GM18873 (cell line): ENCODE measurements at regions not wholly inside any gene's neighbourhood (a gene's known extent, or its start where the extent isn't known, plus 50 kb on each side); places are given as distances from the start of the nearest gene placed in this dataset.
"Not testable (repeated sequence)": the region's sequence is repeated elsewhere in the genome, so short reads cannot be mapped to it uniquely, and the experiment has no call there.

Experiments
- ATAC-seq: cut with Tn5 transposase; IDR thresholded peaks from one replicate; pipeline ENCODE4 v1.9.1; 2021; ENCODE audit warnings: mild to moderate bottlenecking, moderate library complexity, moderate number of reproducible peaks; ENCODE audit not compliant: unreplicated experiment, low FRiP score

DNA sequence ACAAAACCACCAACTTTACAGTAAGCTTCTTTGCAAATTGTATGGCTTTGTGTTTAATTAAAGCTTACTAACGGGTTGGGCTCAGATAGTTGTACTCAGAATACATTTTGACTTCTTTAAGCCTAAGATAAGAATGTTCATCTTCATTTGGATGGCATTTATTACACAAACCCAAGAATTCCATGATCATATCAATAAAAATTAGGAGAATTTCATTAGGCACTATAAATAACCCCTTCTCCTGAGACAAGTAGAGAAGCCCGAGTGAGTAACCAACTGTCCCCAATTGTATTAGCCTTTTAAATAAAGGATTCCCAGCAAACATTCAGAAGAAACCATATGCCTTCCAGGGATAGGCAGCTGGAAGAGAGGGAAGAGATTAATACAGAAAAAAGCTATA is 504.7 kb downstream of the KCNJ2 start:
- no peak for ATAC-seq

DNA sequence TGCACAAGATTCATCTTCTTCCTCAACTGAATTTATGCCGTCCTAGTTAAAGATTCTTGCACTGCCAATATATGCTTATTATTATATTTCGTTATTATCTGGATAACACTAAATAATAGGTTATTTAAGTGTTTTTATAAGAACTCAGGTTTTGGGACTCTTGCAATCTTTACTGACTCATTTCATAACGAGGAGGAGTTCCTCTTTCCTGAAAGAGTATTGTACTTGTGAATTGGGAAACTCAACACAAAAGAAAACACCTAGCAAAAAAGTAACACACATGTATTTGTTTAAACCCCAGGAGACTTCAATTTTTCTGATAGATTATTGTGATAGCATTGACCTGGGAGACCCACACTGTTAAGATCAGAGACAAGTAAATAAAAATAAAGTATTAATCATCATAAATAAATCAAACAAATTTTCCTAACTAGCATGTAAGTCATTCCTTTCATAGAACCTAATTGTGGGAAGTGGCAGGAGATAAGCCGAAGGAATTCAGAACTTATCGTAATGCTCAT is 505.8 kb downstream of the KCNJ2 start:
- no peak for ATAC-seq

DNA sequence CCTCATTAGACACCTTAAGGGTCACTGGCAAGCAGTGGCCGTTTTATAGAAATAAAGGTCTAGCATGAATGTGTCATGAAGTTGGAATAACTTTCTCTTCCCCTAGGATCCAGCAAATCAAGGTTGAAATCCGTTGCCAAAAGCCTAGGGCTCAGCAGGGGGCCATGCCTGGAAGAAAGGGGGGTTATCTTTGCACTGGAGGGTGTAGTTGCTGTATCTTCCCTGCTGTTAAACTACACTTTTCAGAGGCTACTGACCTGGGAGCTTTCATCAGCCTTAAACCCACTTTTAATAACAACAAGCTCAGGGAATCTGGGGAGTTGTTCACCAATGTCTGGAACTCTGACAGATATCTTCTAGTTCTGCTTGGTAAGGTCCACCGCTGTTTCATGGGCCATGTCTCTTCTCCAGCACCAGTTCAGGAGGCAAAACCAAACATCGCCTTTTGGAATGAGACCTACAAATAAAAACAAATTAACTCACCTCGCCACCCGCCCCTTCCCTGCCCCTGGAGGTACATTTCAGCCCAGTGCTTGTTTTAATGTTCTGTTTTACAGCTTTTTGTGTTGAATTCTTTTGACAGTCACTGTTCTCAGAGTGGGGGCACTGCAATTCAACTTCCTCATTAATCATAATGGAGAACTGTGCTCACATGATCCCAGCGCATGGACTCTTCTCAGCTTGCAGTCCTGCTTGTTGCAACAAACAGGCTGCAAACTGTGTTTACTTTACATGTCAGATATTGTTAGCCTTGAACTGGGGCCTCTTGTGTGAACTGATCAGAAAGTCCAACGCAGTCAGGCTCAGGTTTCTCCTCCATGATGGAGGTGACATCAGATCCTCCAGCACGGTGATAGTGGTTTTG is 508.7 kb downstream of the KCNJ2 start:
- ATAC-seq: no peak

DNA sequence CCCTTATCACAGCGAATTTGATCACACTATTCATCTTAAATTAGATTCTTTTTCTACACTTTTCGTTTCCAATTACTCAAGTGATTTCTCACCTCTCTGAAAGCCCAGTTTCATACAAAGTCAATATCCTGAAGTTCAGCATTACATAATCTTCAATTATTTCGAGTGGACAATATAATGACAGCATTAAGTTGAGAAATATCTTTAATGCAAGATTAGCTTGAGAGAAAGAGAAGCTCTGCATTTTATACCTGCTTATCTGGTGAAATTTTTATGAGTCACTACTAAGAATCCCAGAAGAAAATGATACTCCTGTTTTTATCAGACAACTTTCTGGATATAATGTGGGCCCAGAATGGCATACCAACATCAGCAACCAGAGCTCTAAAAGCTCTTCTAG is 509.6 kb downstream of the KCNJ2 start:
- no peak for ATAC-seq

DNA sequence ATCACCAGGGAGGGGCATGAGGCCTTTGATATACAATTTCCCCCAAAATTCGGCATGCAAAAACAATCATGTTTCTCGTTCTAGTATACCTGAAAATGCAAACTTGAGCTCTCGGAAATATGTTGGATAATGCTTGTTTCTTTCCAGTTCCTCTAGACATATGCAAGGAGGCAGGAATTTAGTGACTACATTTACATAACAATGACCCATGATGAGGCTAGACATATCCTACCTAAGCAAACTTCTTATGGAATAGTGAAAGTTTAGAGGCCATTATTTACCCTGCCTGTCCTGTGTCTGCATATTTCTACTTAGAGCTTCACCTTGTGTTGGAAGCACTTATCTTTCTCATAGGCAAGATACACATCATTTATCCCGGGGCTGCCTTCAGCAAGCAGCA is 514.6 kb downstream of the KCNJ2 start:
- no peak for ATAC-seq

DNA sequence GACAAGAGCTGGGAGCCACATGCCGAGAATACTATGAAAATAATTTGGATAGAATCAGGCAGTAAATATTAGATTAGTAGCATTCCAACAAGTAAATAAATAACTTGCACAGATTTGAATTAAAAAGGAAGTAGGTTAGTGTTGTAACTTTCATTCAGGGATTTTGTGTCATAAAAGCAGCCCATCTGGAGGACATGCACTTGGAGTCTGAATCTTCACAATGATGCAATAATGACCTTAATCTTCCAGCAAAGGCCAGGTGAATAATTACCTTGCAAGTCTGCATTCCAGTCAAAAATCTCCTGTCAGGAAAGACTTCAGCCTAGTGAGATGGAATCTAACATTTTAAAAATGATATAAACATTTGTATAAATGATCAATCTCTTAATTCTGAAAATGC is 518.1 kb downstream of the KCNJ2 start:
- no peak for ATAC-seq

DNA sequence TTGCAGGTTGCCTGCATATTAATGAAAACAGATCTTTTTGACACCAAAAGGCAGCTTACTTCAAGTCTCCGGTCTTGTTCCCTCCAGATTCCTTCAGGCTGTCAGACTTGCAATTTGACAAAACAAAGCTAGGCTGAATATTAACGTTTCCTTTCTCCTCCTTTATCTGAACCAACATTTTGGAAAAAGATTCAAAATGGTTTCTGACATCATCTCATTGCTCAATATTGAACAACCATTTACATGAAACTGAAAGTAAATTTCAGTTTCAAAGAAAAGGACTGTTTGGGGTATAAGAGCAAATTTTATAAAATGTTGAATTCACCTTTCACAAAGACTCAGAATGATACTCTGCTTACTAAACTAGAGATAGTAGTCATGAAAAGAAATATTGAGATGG is 521.8 kb downstream of the KCNJ2 start:
- ATAC-seq: no peak

DNA sequence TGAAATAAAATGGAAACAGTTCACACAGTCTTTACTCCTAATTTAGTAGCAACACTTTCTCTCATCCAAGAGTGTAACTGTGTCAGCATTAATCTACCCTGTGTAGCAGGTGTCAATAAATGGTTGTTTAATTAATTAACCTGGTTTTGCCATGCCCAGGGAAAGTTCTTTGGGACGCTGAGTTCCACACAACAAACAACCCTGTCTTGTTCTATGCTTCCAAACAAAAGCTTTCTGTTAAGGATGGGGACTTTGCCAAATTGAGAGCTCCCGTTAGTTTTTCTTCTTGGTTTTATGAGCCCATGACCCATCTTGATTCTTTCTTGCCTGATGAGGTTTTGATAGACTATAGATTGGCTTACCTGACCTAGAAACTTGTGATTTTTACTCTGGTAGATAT is 530.1 kb downstream of the KCNJ2 start:
- ATAC-seq: no peak

DNA sequence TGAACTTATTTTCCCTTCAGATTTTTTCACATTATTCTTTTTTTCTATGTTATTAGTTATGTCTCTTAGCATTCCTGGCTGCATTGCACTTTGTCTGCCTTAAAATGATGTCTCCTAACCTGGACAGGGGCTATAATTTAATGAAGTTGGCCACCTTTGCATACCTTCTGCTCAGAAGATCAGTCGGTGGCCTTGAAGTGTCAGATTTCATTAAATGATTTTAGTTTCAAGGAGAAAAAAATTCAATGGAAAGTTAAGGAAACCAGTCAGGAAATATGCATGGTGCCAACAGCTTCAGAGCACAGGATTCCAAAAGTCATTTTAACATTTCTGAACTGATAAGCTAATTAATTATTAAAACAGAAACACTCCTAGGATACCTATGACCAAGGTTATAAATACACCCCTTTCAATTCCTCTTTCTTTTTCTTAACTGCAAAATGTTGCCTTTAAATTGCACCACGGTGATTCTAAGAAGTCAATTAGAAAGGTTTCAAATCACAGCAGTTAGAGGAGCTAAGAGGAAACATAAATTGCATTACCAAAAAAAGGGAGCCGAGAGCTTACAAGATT is 533.4 kb downstream of the KCNJ2 start:
- ATAC-seq: no peak

DNA sequence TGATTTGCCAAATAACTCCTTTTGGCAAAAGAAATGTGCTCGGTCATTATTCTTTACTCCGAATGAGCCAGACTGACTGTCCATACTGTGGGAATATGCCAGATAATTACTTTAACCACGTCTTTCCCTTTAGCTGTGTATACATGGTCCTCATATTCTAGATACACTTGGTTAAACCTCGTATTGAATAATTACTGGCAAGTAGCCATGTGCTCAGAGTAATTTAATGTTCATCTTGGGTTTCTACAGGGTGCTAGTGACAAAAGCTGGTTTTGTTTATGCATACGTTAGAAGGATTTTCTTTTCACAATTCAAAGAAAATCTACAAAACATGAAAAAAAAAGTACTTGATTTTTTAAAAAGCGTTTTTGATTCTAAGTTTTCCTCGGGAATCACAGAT is 540.3 kb downstream of the KCNJ2 start:
- ATAC-seq: no peak

DNA sequence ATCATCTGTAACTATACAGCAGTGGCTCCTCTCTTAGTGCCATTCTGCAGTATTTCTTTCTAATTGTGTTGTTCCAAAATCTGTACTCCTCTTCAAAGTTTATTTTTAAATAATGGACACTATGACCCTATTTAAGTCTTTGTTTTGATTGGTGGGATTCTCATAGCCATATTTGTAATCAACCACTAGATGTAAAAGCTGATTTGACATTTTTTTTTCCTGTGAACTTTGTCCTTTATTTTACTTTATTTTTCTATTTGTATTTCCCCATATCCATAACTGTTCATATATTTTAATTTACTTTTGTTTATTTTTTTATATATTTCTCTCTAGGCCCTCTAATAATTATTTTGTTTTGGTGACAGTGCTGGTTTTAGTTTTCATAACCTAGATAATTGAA is 544.4 kb downstream of the KCNJ2 start:
- no peak for ATAC-seq

DNA sequence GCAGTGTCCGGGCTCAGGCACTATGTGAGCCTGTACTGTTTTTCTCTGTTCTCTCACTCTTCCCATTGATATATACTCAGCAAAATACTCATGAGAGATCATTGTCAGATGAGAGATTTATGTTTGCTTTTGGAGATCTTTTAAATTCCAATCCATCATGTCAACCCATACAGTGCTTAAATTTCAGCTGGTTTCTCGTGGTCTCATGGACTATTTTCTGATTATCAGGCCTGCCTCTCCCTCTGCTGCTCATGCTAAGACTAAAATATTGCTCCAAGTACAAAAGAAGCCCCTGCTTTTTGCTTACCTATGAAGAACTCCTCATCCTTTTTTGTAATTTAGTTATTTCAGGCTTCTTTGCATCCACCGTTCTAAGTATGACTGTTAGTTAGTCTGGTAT is 547.2 kb downstream of the KCNJ2 start:
- ATAC-seq: no peak

DNA sequence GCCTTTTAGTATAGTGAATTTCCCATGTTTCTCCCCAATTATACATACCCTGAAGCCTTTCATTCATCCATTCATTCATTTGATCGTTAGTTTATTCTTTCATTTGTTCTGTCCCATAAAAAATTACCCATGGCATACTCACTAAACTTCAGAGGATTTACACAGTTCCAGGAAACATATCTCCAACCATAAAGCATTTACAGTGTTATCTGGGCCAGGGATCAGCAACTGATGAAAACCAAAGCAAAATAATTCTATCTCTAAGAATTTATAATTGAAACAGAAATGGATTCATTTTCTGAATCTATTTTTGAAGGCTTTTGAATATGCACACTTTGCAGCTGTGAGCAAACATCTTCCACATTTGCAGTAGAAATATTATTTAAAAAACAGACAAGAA is 547.7 kb downstream of the KCNJ2 start:
- no peak for ATAC-seq

DNA sequence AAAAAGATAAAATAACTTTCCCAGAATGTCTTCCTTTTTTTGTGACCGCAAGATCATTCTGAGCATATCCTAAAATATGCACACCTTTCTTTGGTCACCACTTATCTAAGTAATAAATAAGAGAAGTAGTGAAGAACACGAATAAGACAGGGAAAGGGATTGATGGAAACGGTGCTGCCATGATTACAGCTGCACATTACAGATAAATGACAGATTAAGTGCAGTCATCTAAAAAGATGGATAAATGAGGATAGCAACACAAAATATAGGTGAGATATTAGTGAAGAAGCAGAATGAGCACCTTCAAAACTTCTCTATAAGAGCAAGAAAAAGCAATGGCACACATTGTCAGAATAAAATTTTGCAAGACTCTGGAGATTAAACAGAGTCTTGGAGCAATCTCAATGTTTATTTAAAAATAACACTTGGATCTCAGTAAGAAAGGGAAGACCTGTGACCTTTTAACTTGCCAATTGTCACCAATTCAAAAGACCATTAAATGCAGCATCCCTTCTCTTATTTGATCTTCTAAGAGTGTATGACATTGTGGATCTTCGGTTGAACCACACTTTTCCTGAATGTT is 567.1 kb downstream of the KCNJ2 start:
- no peak for ATAC-seq

DNA sequence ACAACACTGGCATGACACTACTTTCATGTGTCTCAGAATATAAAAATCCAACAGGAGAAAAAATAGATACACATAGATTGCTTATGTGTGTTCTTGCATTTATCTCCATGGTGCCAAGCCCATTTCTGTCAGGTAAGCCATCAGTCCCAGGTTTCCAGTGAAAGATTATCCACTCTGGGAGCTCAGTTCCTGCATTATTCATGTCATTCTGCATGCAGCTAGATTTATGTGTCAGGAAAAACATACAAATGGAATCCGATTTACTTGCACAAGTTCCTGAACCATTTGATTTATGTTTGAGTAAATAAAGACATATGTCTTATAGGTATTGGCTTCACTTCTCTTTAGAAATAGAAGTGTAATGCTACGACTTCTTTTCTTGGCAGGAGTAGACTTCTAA is 569.7 kb downstream of the KCNJ2 start:
- no peak for ATAC-seq

DNA sequence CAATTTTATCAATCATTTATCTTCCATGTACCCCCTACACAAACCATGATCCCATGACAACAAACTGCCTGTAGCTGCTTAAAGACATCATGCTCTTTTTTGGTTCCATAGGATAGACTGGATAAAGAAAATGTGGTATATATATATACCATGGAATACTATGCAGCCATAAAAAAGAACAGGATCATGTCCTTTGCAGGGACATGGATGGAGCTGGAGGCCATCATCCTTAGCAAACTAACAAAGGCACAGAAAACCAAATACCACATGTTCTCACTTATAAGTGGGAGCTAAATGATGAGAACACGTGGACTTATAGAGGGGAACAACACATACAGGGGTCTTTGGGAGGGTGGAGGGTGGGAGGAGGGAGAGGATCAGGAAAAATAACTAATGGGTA is 577.2 kb downstream of the KCNJ2 start:
- ATAC-seq: not testable (repeated sequence)

DNA sequence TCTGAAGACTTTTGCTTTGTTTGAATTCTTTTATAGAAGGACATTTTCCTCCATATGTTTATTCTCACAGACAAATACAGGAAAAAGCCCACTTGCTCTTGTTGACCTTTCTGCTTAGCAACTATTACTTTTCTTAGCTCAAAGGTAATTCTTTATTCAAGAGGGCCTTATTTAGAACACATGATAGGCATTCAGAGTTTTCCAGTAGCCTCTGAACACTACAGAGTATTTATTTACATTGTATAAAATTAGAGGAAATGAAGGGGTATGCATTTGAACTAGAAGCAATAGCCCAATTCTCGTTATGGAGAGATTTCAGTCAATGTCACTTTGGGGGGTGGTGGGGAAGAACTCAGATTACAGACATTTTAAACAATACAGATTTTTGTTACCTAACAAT is 581.7 kb downstream of the KCNJ2 start:
- ATAC-seq: no peak

DNA sequence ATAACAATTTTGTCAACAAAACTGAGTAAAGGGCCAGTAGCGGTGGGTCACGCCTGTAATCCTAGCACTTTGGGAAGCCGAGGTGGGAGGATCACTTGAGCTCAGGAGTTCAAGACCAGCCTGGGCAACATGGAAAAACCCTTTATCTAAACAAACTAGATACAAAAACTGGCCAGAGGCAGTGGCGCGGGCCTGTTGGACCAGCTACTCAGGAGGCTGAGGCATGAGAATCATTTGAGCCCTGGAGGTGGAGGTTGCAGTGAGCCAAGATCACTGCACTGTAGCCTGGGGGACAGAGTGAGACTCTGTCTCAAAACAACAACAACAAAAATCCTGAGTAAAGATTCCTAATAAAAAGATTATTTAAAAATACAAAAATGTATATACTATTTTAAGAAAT is 583.1 kb downstream of the KCNJ2 start:
- ATAC-seq: not testable (repeated sequence)

DNA sequence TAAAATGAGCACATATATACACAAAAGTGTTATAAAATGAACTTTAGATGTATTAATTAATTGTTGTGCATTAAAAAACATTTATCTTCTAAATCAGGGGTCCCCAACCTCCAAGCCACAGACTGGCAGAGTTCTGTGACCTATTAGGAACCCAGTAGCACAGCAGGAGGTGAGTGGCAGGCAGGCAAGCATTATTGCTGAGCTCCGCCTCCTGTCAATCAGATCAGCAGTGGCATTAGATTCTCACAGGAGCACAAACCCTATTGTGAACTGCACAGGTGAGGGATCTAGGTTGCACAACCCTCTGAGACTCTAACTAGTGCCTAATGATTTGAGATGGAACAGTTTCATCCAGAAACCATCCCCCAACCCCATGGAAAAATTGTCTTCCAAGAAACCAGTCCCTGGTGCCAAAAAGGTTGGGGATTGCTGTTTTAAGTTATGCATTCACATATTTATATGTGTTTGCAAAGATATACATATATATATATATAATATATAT is 583.7 kb downstream of the KCNJ2 start:
- ATAC-seq: no peak

DNA sequence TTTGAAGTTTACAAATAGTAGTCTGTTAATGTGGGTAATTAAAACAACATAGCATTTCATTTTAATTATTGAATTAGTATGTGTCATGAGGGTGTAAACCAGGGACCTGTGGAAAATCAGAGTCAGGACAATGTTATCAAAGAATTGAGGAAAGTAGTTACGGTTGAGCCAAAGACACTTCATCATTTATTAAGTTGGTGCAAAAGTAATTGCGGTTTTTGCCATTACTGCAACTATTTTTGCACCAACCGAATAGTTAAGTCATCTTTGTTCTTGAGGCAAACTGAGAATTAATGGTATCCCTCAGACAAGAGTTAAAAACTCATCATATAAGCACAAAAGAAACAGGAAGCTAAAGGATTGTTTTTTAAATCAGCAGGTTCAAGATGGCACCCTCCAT is 593.7 kb downstream of the KCNJ2 start:
- ATAC-seq: no peak

DNA sequence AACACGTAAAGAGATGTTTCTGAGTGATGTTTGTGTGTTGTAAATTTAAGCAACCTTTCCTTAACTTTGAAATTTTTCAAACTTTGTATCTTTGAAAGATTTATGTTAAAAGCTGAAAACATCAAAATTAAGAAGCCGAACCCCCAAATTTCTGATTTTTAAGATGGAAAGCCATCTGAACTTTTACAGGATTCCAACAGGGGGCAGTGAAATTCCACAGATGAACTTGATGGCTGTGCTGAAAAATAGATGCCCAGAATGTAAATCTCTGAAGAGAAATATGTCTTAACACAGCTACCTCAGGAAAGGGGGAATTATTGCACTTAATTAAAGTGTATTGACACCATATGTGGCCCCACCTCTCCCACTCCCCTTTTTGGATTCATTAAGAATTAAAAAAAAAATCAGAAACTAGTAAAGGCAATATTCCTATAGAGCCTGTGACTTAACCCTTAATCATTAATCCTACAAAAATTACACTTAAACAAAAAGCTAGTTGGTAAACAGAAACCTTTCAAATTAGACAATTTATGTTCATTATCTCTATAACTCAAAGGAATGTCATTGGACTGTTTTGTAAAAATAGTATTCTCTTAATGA is 597.9 kb downstream of the KCNJ2 start:
- ATAC-seq: no peak
